Neutrophil (primary cell): ENCODE measurements at regions not wholly inside any gene's neighbourhood (a gene's known extent, or its start where the extent isn't known, plus 50 kb on each side); places are given as distances from the start of the nearest gene placed in this dataset.

ENCODE experiments used
- H3K27ac ChIP-seq: fragments of 200-600 bp; sonication (generic); 2 replicates; pipeline ENCODE4 v1.5.1; 2016; ENCODE audit warnings: mild to moderate bottlenecking, moderate library complexity
- H3K27me3 ChIP-seq: fragments of 200-600 bp; sonication (generic); 2 replicates; pipeline ENCODE4 v1.6.0; 2016; ENCODE audit warnings: mild to moderate bottlenecking
- H3K36me3 ChIP-seq: fragments of 200-600 bp; sonication (generic); 2 replicates; pipeline ENCODE4 v1.5.1; 2017
- H3K4me1 ChIP-seq, 2 experiments: fragments of 200-600 bp in 1 of 2; sonication (generic) in 1 of 2; 1 replicate in 1 of 2; 2 replicates in 1 of 2; pipeline versions ENCODE4 v1.5.1 to v1.6.1; 2013 to 2016; ENCODE audit warnings: low read depth in 1 of 2, low read length in 1 of 2, mild to moderate bottlenecking in 1 of 2, moderate library complexity in 1 of 2; ENCODE audit not compliant: control insufficient read depth in 1 of 2, insufficient read depth in 1 of 2
- H3K4me3 ChIP-seq, 2 experiments: fragments of 200-600 bp in 1 of 2; sonication (generic) in 1 of 2; 1 replicate in 1 of 2; 2 replicates in 1 of 2; pipeline ENCODE4 v1.5.1; 2013 to 2016; ENCODE audit warnings: low read depth in 1 of 2, low read length in 1 of 2, mild to moderate bottlenecking in 1 of 2, moderate library complexity in 1 of 2
- H3K9me3 ChIP-seq: fragments of 200-600 bp; sonication (generic); 2 replicates; pipeline ENCODE4 v1.5.1; 2016
- CTCF ChIP-seq: fragments of 200-600 bp; sonication (generic); IDR thresholded peaks from 2 replicates; pipeline ENCODE4 v1.5.1; 2016; ENCODE audit warnings: antibody characterized with exemption

GRCh38 chr3:20540066-20540465 is 354.1 kb upstream of the SGO1 start:
- H3K4me3 ChIP-seq, result no peak overlapping the region
- H3K36me3 ChIP-seq, result no peaks in the 10 kb centered on the region
- TF ChIP-seq CTCF, result no peak
- H3K9me3 ChIP-seq, result no peaks in the 10 kb centered on the region
- no peaks in the 10 kb centered on the region for H3K4me1 ChIP-seq
- H3K27me3 ChIP-seq, result no peaks in the 10 kb centered on the region
- no peak overlapping the region for H3K27ac ChIP-seq

- no peak for TF ChIP-seq CTCF
- Histone ChIP-seq H3K4me1 (no peaks in the 10 kb centered on the region), H3K27me3 (no peaks in the 10 kb centered on the region), H3K36me3 (no peaks in the 10 kb centered on the region), H3K27ac (no peak overlapping the region), H3K9me3 (no peaks in the 10 kb centered on the region), H3K4me3 (no peak overlapping the region)
Measured at GRCh38 chr3:20539666-20540065, 353.7 kb upstream of the SGO1 start.

DNA sequence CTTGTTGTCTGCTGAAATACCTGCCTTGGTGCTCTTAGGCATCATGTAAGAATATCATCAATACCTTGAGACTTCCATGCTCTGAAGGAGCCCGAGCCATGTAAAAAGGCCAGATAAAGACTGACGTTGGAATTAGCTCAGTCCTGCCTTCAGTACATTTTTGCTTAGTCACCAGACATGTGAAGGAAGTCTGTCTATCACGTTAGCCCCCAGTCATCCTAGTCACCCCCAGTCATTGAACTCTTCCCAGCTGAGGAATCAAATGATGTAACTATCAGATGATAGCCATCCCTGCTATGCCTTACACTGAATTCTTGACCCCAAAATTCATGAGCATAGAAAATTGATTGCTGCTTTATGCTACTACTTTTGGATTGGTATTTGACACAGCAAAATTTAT is 351.2 kb upstream of the SGO1 start:
- no peak for TF ChIP-seq CTCF
- Histone ChIP-seq H3K4me1 (no peaks in the 10 kb centered on the region), H3K9me3 (no peaks in the 10 kb centered on the region), H3K4me3 (no peak overlapping the region), H3K27me3 (no peaks in the 10 kb centered on the region), H3K27ac (no peak overlapping the region), H3K36me3 (no peaks in the 10 kb centered on the region)

DNA sequence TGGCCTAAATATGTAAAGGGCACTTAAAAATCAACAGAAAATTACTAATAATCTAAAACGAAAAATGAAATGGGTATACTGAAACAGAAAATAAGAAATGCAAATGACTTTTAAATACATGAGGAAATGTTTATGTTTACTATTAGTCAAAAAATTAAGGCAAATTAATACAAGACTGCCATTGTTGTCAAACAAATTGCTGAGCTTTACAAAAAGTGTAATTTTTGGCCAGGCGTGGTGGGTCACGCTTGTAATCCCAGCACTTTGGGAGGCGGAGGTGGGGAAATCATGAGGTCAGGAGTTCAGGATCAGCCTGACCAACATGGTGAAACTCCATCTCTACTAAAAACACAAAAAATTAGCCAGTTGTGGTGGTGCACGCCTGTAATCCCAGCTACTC is 343.9 kb upstream of the SGO1 start:
- Histone ChIP-seq H3K27me3 (no peaks in the 10 kb centered on the region), H3K9me3 (no peaks in the 10 kb centered on the region), H3K4me1 (no peaks in the 10 kb centered on the region), H3K4me3 (no peak overlapping the region), H3K36me3 (no peaks in the 10 kb centered on the region), H3K27ac (no peak overlapping the region)
- TF ChIP-seq CTCF, result no peak

- no peak for TF ChIP-seq CTCF
- Histone ChIP-seq H3K4me1 (no peaks in the 10 kb centered on the region), H3K4me3 (no peak overlapping the region), H3K27me3 (no peaks in the 10 kb centered on the region), H3K36me3 (no peaks in the 10 kb centered on the region), H3K27ac (no peak overlapping the region), H3K9me3 (no peaks in the 10 kb centered on the region)
Measured at GRCh38 chr3:20528180-20528770, 342.3 kb upstream of the SGO1 start.

DNA sequence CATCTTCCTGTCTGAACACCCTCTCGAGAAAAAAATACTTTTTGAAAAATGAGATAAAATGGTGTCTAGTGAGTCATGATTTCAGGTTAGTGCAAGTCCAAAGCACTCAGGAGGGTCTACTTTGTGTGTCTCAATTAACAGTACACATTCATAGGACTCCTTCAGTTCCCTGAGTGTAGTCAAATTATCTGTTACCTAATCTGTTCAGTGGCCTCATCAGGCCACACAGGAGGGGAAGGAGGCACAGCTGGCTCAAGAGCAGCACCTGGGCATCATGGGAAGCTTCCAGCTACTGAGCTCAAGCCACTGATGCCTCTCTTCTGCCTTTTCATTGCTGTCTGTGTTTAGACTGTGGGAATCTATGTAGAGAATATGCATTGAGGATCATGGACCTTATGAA is 341.4 kb upstream of the SGO1 start:
- no peak overlapping the region for H3K4me3 ChIP-seq
- H3K9me3 ChIP-seq, result no peaks in the 10 kb centered on the region

More for the DNA sequence above, 341.4 kb upstream of the SGO1 start:
- no peak for TF ChIP-seq CTCF
- Histone ChIP-seq H3K36me3 (no peaks in the 10 kb centered on the region), H3K4me1 (no peaks in the 10 kb centered on the region), H3K27ac (no peak overlapping the region), H3K27me3 (no peaks in the 10 kb centered on the region)
